SU-DHL-6 (cell line): ENCODE measurements at regions not wholly inside any gene's neighbourhood (a gene's known extent, or its start where the extent isn't known, plus 50 kb on each side); places are given as distances from the start of the nearest gene placed in this dataset.

Experiments
- H2AFZ ChIP-seq: fragments of 200-600 bp; sonication (generic); 2 replicates; pipeline ENCODE4 v1.6.1; 2014; ENCODE audit warnings: low read depth, mild to moderate bottlenecking, moderate library complexity, mixed read lengths, antibody characterized with exemption, low read length; ENCODE audit not compliant: severe bottlenecking
- H3F3A ChIP-seq: fragments of 200-600 bp; shearing (Covaris generic); 2 replicates; pipeline ENCODE4 v1.6.0; 2016; ENCODE audit warnings: antibody characterized with exemption, mild to moderate bottlenecking; ENCODE audit not compliant: insufficient read depth
- H3K27ac ChIP-seq: fragments of 200-600 bp; sonication (generic); 2 replicates; pipeline ENCODE4 v1.5.1; 2016; ENCODE audit warnings: low read depth, mild to moderate bottlenecking, low read length, moderate library complexity, mixed read lengths
- H3K27me3 ChIP-seq: fragments of 200-600 bp; sonication (generic), shearing (Covaris generic); 2 replicates; pipeline ENCODE4 v1.6.0; 2014; ENCODE audit warnings: mild to moderate bottlenecking, low read length
- H3K36me3 ChIP-seq: fragments of 200-600 bp; sonication (generic); 2 replicates; pipeline ENCODE4 v1.6.1; 2014; ENCODE audit warnings: mild to moderate bottlenecking, low read length, mixed read lengths
- H3K4me2 ChIP-seq: fragments of 300-600, 200-600 bp; shearing (Covaris generic), sonication (generic); 2 replicates; pipeline ENCODE4 v1.6.0; 2014; ENCODE audit warnings: low read length, low read depth, mild to moderate bottlenecking; ENCODE audit not compliant: poor library complexity, severe bottlenecking
- H3K4me3 ChIP-seq: fragments of 200-600 bp; sonication (generic); 2 replicates; pipeline ENCODE4 v1.5.1; 2014; ENCODE audit warnings: antibody characterized with exemption, low read length, mild to moderate bottlenecking, mixed read lengths; ENCODE audit not compliant: insufficient read depth, poor library complexity, severe bottlenecking
- H3K79me2 ChIP-seq: fragments of 200-600 bp; sonication (generic); 2 replicates; pipeline ENCODE4 v1.6.1; 2014; ENCODE audit warnings: mild to moderate bottlenecking, low read length, moderate library complexity; ENCODE audit not compliant: insufficient read depth
- H3K9ac ChIP-seq: fragments of 200-600 bp; sonication (generic); 2 replicates; pipeline ENCODE4 v1.7.0; 2014; ENCODE audit warnings: mild to moderate bottlenecking, low read length
- H3K9me2 ChIP-seq: fragments of 200-600 bp; sonication (generic); replicated peaks from 2 replicates; pipeline ENCODE4 v1.6.1; 2014; ENCODE audit warnings: low read length; ENCODE audit not compliant: insufficient read depth
- H3K9me3 ChIP-seq: fragments of 200-600 bp; sonication (generic); 2 replicates; pipeline ENCODE4 v1.6.1; 2014; ENCODE audit warnings: low read length, mixed read lengths; ENCODE audit not compliant: insufficient read depth
- H4K20me1 ChIP-seq: fragments of 200-600 bp; sonication (generic); 2 replicates; pipeline ENCODE4 v1.6.1; 2014; ENCODE audit warnings: low read depth, mild to moderate bottlenecking, antibody characterized with exemption, low read length, moderate library complexity, mixed read lengths
- CTCF ChIP-seq: fragments of 200-600 bp; sonication (generic); IDR thresholded peaks from one replicate; pipeline ENCODE4 v1.5.1; 2017; ENCODE audit warnings: antibody characterized with exemption, mild to moderate bottlenecking, low read length, moderate library complexity; ENCODE audit not compliant: insufficient read depth, poor library complexity, severe bottlenecking
- EZH2phosphoT487 ChIP-seq: fragments of 200-600 bp; sonication (generic), shearing (Covaris generic); conservative IDR thresholded peaks from 2 replicates; pipeline ENCODE4 v1.6.1; 2018; ENCODE audit warnings: mild to moderate bottlenecking, antibody characterized with exemption, low read length, moderate library complexity, mixed read lengths

- no peaks in the 10 kb centered on the region for H3K9me3 ChIP-seq
- H3K79me2 ChIP-seq = no peaks in the 10 kb centered on the region
- H3K9me2 ChIP-seq = no peaks in the 10 kb centered on the region
- H4K20me1 ChIP-seq = no peaks in the 10 kb centered on the region
- no peaks in the 10 kb centered on the region for H3F3A ChIP-seq
- H3K27ac ChIP-seq = no peak overlapping the region
- H3K4me2 ChIP-seq = no peak overlapping the region
- no peaks in the 10 kb centered on the region for H3K36me3 ChIP-seq
- no peak for TF ChIP-seq EZH2phosphoT487
- TF ChIP-seq CTCF = no peak
- H3K27me3 ChIP-seq = no peaks in the 10 kb centered on the region
- H3K9ac ChIP-seq = no peak overlapping the region
- H2AFZ ChIP-seq = no peak overlapping the region
- no peak overlapping the region for H3K4me3 ChIP-seq
Measured at GRCh38 chr4:159776961-159777360, 674.1 kb downstream of the RAPGEF2 start.

GRCh38 chr4:159777689-159778088 lies 674.8 kb downstream of the RAPGEF2 start:
- Histone ChIP-seq H3K9me3 (no peaks in the 10 kb centered on the region), H3K27ac (no peak overlapping the region), H3F3A (no peaks in the 10 kb centered on the region), H3K79me2 (no peaks in the 10 kb centered on the region), H3K9ac (no peak overlapping the region), H3K4me2 (no peak overlapping the region), H4K20me1 (no peaks in the 10 kb centered on the region), H2AFZ (no peak overlapping the region), H3K4me3 (no peak overlapping the region), H3K27me3 (no peaks in the 10 kb centered on the region), H3K36me3 (no peaks in the 10 kb centered on the region), H3K9me2 (no peaks in the 10 kb centered on the region)
- TF ChIP-seq CTCF = no peak
- no peak for TF ChIP-seq EZH2phosphoT487

- H3K79me2 ChIP-seq = no peaks in the 10 kb centered on the region
- H3F3A ChIP-seq = no peaks in the 10 kb centered on the region
- H3K4me2 ChIP-seq = no peak overlapping the region
- H4K20me1 ChIP-seq = no peaks in the 10 kb centered on the region
- no peak overlapping the region for H3K9ac ChIP-seq
- H3K4me3 ChIP-seq = no peak overlapping the region
- no peak overlapping the region for H3K27ac ChIP-seq
- no peaks in the 10 kb centered on the region for H3K27me3 ChIP-seq
- no peaks in the 10 kb centered on the region for H3K36me3 ChIP-seq
- no peaks in the 10 kb centered on the region for H3K9me3 ChIP-seq
- H3K9me2 ChIP-seq = no peaks in the 10 kb centered on the region
- no peak overlapping the region for H2AFZ ChIP-seq
- TF ChIP-seq EZH2phosphoT487 (no peak), CTCF (no peak)
Measured at GRCh38 chr4:159778298-159778697, 675.4 kb downstream of the RAPGEF2 start.
